ENCODE measurements at regions not wholly inside any gene's neighbourhood (a gene's known extent, or its start where the extent isn't known, plus 50 kb on each side); places are given as distances from the start of the nearest gene placed in this dataset.
"Not testable (repeated sequence)": the region's sequence is repeated elsewhere in the genome, so short reads cannot be mapped to it uniquely, and the experiment has no call there.

DNA sequence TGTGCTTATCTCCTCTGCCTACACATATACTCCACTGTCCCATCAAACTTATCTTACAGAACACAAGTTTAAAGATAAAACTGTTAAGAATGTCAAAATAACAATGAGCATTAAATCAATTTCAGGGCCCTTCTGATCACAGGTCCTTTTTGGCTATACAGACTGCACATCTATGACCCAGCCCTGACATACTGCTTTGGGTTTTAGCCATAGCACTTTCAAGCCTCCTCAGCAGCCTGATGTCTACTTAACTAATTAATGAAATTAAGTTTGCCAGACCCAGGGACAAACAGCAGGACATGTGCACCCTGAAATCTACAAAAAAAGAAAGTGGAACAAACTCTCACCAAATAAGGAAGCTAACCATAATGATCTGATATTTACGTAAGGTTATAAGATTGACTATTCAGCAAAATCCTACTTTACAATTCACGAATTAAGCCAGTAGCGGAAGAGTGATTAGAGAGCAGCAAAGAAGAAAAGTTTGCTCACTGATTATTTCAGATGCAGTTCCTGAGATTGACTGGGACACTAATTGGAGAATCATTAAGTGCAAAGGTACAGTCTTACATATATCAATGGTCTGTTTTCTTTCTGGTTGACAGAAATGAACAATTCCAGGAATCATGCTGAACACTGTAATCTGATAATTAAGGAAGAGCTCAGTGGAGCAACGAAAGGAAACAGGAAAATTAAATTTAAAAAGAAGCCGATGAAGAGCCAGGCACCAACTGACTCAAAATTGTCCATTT is 669.3 kb upstream of the LRRN3 start:
- no peak for DNase-seq

DNA sequence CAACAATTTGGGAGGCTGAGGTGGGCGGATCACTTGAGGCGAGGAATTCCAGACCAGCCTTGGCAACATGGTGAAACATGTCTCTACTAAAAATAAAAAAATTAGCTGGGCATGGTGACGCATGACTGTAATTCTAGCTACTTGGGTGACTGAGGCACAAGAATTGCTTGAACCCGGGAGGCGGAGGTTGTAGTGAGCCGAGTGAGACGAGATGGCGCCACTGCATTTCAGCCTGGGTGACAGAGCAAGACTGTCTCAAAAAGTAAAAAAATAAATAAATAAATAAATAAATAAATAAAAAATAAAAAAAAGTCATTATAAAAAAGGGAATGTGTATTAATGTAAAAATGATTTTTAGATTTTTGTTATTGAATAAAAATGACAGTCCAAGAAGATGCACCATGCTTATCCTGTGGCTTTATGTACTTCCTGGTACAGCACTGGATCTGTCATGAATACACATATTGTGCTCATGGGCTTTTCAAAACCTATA is 658.8 kb upstream of the LRRN3 start:
- DNase-seq: no peak

DNA sequence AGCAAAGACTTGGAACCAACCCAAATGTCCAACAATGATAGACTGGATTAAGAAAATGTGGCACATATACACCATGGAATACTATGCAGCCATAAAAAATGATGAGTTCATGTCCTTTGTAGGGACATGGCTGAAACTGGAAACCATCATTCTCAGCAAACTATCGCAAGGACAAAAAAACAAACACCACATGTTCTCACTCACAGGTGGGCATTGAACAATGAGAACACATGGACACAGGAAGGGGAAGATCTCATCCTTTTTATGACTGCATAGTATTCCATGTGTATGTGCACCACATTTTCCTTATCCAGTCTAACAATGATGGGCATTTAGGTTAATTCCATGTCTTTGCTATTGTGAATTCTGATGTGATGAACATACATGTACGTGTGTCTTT is 652.0 kb upstream of the LRRN3 start:
- not testable (repeated sequence) for DNase-seq

DNA sequence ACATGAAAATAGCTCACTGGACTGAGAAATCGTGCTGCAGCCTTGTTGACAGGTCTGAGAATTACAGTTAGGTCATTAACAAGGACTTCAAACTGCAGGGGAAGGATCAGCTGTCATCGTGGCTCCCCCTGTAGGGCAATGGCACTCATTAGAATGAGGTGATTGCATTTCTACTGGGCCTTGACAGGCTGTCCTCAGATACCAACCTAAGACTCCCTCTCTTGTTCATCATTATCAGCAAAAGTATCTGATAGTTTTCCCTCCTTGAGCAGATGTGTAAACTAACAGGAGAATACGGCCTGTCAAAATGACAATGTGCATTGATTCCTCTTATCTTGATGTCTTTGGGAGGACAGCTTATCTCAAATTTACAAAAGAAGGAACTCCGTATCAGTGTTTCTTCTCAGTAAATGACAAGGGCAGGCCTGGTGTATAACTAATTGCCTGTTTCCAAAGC is 648.5 kb upstream of the LRRN3 start:
- DNase-seq: peak; percentile 9

DNA sequence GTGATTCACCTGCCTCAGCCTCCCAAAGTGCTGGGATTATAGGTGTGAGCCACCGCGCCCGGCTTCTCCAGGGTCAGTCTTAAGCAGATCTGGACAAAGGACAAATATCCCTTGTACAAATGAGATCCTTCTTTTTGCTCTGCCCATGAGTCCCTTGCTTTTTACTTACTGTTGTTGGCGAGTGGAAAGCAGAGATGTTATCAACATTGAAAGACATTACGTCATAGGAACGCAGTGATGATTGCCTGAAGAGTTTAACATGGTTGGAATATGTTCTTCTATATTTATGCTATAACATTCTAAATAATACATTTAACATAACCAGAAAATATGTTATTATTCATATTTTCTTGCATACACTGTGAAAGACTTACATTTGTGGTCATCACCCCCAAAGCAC is 644.3 kb upstream of the LRRN3 start:
- DNase-seq: no peak

DNA sequence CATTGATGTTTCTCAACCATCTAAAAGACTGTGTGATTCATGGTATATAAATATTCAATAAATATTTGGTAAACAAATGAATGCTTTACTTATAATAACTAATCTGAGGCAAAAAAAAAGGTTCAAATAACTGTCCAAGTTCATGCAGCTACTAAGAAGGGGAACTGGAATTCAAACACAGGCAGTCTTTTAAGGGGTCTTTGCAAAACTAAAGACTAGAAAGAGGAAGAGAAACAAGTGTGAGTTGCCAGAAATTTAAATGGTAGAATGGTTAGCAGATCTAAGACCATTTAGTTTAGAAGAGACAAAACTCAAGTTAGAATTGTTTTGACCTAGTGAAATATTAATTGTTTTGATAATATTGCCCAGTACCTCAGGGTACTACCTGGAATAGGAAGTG is 642.0 kb upstream of the LRRN3 start:
- no peak for DNase-seq

DNA sequence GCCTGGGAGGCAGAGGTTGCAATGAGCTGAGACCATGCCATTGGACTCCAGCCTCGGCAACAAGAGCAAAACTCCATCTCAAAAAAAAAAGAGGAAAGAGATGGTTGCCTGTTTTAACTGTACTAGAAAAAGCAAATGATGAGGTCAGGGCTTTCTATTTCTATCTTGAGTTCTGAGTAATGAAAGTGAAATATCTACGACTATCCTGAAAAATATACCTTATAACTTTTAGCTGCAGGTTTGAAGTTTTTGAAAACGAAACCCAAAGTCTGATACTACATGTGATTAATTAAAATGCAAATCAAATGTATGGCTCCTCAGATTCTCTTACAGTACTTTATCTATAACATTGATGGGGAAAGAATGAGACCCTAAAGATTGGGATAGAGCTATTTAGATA is 636.2 kb upstream of the LRRN3 start:
- DNase-seq: no peak

DNA sequence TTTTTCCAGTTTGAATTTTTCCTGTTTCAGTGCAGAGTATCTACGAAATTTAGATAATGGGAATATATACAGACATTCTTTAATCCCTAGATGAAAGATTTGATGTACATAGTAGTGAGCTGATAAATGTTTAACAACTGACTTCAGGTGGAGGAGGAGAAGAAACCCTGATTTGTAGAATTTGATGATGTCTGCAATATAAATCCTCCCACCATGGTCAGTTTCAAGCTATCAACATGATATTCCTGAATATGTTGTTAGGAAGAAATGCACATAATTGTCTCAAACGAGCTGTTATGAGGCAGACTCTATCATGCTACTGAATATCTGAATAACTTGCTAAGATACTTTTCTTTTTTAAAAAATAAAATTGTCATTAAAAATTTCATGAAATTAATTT is 629.3 kb upstream of the LRRN3 start:
- no peak for DNase-seq

DNA sequence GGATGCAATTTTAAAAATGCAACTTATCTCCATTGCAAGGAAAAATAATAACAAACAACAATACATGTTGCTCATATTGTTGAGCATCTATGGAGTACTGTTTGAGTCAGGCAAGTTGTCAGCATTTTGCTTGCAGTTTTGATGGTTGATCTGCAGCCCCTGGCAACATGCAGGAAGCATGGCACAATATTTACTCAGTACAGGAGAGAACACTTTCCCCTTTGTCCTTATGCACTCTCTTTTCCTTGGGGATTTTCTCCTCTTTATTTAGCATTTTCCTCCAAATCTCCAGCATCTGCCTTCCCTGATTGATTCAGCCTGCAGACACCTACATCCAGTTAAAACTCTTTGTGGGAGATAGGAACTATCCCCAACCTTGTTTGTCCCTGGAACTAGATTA is 620.5 kb upstream of the LRRN3 start:
- no peak for DNase-seq

DNA sequence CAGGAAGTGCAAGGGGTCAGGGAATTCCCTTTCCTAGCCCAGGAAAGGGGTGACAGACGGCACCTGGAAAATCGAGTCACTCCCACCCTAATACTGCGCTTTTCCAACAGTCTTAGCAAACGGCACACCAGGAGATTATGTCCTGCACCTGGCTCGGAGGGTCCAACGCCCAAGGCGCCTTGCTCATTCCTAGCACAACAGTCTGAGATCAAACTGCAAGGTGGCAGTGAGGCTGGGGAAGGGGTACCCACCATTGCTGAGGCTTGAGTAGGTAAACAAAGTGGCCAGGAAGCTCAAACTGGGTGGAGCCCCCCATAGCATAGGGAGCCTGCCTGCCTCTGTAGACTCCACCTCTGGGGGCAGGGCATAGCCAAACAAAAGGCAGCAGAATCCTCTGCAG is 618.5 kb upstream of the LRRN3 start:
- not testable (repeated sequence) for DNase-seq

DNA sequence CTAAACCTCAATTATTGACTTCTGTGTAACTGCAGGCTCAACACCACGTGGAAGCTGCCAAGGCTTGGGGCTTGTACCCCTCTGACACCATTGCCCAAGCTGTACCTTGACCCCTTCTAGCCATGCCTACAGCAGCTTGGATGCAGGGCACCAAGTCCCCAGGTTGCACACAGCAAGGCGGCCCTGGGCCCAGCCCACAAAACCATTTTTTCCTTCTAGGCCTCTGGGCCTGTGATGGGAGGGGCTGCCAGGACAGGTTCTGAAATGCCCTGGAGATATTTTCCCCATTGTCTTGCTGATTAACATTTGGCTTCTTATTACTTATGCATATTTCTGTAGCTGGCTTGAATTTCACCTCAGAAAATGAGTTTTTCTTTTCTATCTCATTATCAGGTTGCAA is 610.0 kb upstream of the LRRN3 start:
- DNase-seq: no peak

DNA sequence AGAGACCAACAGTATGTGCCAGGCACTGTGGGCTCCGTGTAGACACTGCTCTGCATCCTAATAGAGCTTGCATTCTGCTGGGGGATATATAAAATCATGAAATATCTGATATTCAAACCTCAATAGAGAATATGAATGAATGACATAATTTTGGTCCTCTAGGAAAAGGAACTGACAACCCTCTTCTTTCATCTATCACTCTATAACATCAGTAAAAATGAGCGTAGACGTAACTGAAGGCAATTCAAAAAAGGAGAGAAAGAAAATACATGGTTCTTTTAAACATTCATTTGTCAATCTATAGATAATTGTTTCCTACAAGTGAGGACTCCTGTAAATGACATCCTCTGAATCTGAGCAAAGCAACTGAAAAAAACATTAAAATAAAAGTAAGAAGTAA is 607.4 kb upstream of the LRRN3 start:
- no peak for DNase-seq

DNA sequence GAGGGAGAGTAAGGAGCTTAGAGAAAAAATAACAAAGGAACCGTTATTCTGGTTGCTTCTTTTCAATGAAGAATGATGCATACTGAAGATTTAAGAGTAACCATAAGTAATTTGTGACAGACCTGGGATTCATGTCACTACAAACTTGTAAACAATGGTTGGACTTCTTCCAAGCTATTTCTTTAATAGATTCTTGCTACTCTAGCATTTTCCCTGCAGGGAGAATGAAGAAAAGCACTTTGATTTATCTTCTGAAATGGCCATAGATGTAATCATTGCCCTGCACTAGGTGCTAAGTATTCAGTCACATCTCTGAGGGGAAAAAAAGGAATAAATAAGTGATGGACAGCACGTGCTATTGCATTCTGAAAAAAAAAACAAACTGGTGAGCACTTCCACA is 606.6 kb upstream of the LRRN3 start:
- no peak for DNase-seq

DNA sequence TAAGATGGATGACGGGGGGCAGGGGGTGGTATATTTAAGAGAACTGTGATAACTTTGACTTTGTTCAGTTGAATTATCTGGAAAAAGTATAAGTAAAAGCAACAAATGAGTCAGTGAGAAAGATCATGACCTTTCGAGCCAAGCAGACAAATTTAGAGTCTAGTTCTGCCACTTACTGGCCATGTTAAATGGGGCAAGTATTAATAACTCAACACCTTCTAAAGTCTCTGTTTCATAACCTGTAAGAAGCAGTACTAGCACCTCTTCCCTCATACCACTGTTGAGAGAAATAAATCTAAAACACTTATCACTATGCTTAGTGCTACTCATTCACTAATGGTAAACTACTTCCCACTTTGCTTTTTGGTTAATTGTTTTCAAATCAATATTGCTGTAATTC is 604.4 kb upstream of the LRRN3 start:
- DNase-seq: no peak

DNA sequence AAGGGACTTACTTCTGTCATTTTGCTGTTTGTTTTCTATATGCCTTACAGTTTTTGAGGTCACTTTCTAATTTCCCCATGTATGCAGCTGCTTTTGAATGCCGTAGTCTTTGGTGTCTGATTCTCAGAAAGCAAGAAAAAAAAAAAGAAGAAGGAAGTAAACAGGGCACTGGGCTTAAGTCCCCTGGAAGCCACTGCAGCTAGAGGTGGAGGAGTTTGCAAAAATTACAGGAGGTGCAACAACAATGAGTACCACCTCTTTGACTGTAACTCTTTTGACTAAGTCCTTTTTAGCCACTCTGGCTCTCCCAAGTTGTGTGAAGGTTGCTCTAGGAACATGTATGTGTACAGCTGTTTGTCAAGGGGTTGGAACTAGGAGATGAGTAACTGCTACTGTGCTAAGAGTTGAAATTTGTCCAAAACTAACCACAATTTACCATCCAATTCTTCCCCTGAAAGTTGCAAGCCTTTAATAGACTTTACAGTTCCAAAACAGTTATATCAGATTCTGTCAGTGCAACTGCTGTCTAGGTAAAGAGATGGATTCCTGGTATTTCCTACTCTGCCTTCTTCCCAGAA is 588.0 kb upstream of the LRRN3 start:
- DNase-seq: no peak

DNA sequence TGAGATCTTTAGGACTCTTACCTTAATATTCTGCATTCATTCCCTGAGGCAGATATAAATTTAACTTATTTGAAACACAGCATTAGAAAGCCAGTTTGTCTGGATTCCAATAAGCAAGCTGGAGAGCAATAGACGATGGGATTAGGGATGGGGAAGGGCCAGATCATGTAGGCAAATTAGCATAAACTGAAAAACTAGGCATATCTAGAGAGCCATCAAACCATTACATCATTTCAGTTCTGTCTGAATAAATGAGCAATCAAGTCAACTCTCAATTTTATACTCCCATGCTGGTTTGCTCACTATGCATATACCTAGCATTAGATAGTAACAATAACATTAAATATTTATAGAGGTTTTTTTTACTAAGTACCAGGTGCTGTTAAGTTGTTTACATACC is 583.6 kb upstream of the LRRN3 start:
- no peak for DNase-seq

DNA sequence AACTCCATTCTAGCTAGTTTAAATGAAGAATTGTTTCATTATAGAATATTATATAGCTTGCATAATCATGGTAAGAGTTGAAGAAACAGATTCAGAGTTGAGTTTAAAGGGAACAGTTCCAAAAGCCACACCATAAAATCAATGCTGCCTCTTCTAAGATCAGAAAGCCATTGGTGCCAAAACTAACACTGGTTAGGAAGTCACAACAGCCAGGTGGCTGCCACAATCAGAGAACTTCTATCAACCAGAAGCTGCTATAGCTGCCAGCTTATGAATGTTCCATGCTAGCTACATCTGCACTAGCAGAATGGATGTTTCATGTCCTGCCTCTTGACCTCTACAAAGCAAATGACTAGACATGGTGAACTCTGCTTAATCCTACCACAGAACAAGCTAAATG is 583.1 kb upstream of the LRRN3 start:
- DNase-seq: no peak

DNA sequence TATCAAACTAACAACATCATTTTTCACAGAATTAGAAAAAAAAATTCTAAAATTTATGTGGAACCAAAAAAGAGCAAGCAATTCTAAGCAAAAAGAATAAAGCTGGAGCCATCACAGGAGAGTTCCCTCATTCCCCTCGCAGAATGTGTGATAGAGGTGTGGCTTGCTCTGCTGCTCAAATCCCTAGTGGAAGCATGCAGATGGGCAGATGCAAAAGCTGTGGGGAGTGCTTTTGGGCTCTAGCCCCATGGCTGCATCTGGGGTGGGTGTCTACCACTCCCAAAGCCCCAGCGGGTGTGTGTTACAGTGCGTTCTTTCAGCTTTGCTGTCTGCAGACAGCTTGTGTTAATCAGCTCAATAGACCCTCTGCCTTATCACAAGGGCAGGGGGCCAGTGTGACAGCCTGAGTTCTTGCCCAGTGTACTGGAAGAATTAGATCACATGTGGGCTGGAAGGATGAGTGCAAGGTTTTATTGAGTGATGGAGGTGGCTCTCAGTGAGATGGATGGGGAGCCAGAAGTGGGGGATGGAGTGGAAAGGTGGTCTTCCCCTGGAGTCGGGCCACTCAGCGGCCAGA is 575.9 kb upstream of the LRRN3 start:
- DNase-seq: not testable (repeated sequence)

DNA sequence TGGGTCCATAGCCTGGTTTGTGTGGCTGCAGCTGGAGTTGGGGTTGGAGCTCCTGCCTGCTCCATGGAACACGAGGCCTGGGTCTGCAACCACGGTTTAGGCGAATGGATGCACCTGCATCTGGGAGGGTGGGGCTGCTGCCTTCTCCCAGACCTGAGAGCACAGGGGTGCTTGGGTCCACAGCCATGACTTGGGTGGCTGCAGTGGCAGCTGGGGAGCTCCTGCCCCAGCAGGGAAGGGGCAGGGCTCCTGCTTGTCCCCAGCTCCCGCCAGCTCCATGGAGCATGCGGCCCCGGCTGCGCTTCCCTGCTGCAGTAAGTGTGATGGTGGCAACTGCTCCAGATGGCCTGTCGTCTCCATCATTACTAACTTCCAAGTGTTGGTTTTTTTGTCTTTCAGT is 571.1 kb upstream of the LRRN3 start:
- DNase-seq: no peak

DNA sequence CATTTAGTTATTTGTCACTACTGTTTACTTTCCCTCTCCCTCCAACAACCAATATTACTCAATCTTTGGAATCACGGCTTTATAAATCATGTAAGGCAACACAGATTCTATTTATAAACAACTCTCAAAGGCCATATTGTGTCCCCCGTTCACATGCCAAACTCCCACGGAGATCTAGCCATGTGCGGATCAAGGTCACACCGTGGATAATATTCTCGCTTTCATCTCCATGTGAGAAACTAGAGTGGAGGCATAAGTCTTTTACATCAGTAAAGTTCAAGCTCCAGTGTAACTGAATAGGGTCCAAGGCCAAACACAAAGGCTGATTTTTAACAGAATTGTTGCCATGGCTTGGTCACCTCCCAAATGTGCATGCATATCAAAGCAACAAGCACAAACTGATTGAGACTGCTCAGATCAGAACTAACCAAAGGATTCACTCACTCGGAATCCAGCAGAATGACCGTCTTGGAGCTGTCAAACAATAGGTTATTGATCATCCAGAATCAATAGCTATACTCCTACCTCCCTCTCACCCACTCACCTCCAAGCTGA is 569.5 kb upstream of the LRRN3 start:
- no peak for DNase-seq

DNA sequence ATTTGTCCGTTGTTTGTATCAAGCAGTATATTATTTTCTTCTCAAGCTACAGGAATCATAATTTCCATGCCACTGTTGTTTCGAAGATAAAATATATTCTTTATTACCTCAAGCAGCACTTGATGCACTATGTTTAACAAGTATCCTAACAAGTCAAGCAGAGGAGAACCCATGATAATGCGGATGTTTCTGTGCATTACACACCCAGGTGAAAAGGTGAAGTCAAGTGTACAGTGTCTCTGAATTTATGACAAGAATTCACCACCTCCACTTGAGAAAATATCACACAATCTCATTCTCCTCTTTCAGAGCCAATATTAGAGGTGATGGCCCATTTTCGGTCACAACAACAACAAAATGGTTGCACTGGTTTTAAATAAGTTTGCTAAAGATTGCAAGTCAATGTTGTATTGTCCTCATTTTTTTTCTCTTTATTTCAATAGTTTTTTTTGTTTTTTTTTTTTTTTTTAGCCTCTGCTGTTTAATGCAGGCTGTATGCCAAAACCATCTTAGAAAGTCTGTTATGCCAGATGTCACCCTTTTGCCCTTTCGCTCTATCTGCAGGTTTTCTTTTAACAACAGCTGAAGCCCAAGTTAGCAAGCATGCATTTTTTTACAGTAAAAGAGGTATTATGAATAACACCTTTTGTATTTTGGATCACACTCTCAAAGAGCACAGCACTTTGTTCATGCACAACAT is 568.7 kb upstream of the LRRN3 start:
- DNase-seq: peak; percentile 83

DNA sequence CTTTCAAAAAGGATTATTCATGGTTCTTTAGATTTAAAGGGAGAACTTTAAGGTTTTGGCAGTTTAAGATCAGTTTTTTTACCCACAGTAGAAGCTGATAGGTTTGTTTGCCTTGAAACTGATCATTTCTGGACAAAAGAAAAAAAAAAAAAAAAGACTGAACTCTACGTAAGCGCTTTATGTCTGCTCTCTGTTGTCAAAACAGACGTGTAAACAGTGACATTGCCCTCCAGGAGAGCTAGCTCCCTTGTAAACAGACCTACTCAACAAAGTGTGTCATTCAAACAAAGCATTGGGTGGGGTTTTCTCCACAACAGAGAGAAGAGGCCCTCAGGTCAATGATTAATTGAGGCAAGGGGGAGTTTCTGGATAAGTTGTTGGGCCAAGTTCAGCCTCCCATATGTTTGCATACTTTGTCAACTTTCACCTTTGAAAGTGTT is 568.1 kb upstream of the LRRN3 start:
- DNase-seq: no peak

DNA sequence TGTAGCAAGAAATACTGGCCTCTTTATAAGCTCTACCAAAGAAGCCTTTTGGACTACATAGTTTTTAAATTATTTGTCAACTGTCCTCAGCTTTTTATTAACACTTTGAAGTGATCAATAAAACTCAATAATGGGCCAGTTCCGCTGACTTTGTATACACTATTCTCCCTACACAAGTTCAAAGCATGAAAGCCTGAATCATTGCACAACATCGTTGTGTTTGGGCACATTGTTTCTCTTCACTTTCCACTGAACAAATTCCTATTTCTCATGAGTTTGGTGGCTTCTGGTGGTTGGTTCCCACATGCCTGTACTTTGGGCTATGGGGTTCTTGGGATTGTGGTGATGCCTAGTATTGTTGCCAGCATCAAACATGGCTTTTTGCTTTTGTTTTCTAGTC is 561.8 kb upstream of the LRRN3 start:
- DNase-seq: no peak
